Peyer's patch (tissue), 4 donors: ENCODE measurements at regions not wholly inside any gene's neighbourhood (a gene's known extent, or its start where the extent isn't known, plus 50 kb on each side); places are given as distances from the start of the nearest gene placed in this dataset.

Source experiments
- DNase-seq, 3 donors: peaks; one replicate each; pipeline ENCODE4 v3.0.0-alpha.2; 2017 to 2019
- H3K27ac ChIP-seq, 4 donors: fragments of 200-600 bp; sonication (generic); one replicate each; pipeline ENCODE4 v1.5.1; 2016 to 2019
- H3K27me3 ChIP-seq, 2 donors: fragments of 200-600 bp; sonication (generic); one replicate each; pipeline ENCODE4 v1.5.1; 2019
- H3K36me3 ChIP-seq, 3 donors: fragments of 200-600 bp; sonication (generic); one replicate each; pipeline ENCODE4 v1.5.1; 2016 to 2019
- H3K4me1 ChIP-seq, 4 donors: fragments of 200-600 bp; sonication (generic); one replicate each; pipeline ENCODE4 v1.5.1; 2016 to 2019
- H3K4me3 ChIP-seq, 4 donors: fragments of 200-600 bp; sonication (generic); 1 replicate in 3 of 4; 2 replicates in 1 of 4; pipeline ENCODE4 v1.5.1; 2016 to 2019; ENCODE audit warnings: mild to moderate bottlenecking in 1 of 4
- H3K9me3 ChIP-seq, 4 donors: fragments of 200-600 bp; sonication (generic); one replicate each; pipeline ENCODE4 v1.5.1; 2016 to 2019; ENCODE audit warnings: mild to moderate bottlenecking in 1 of 4
- CTCF ChIP-seq, 6 experiments: fragments of 450-650 bp in 4 of 6; fragments of 200-600 bp in 2 of 6; sonication (generic) in 1 of 6; IDR thresholded peaks; one replicate each; pipeline ENCODE4 v1.5.1; 2017 to 2019; ENCODE audit warnings: antibody characterized with exemption in 6 of 6, mild to moderate bottlenecking in 3 of 6, moderate library complexity in 1 of 6
- POLR2A ChIP-seq, 2 donors: fragments of 450-650 bp; IDR thresholded peaks; one replicate each; pipeline ENCODE4 v1.5.1; 2017; ENCODE audit warnings: antibody characterized with exemption in 2 of 2, mild to moderate bottlenecking in 2 of 2, moderate library complexity in 2 of 2

DNA sequence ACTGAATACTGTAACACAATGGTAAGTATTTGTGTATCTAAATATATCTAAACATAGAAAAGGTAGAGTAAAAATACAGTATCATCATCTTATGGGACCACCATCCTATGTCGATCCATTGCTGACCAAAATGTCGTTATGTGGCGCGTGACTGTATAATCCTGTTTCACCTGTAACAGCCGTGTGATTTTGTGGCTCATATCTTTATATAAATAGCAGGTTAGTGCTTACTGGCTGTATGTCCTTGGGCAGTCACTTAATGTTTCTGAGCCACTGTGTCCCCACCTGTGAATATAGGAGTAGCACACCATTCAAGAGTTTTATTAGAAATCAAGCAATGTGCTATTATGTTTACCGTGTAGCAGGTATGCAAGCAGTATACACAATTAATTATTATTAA lies 226.2 kb upstream of the FAT1 start:
- TF ChIP-seq CTCF (IDR thresholded peaks at IDR 0.05) (no peak), POLR2A (IDR thresholded peaks at IDR 0.05) (no peak)
- no peaks in the 10 kb centered on the region for H3K9me3 ChIP-seq
- no peak overlapping the region for H3K4me3 ChIP-seq
- no peak overlapping the region for H3K27ac ChIP-seq
- H3K36me3 ChIP-seq, result no peaks in the 10 kb centered on the region
- DNase-seq, result no peak
- peaks cover 0 to 14% (median 0%) of the 10 kb centered on the region in 4 donors for H3K4me1 ChIP-seq
- no peaks in the 10 kb centered on the region for H3K27me3 ChIP-seq

DNA sequence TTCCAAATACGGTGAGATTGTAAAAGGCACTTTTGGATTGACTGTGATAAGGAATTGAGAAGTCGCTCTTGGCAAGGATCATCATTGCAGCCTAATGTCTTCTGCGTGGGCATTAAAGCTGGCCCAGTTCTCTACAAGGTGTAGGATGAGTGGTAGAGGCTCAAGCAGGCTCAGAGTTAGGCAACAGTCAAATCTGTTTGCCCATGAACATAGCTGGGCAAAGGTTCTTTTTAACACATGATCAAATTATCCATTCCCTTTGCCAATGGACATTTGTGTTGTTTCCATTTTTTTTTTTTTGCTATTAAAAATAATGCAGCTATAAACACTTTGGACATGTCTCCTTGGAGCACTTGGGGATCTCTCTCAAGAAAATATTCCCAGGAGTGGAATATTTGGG lies 229.1 kb upstream of the FAT1 start:
- DNase-seq, result no peak
- Histone ChIP-seq H3K9me3 (no peaks in the 10 kb centered on the region), H3K4me1 (no peaks in the 10 kb centered on the region), H3K27ac (no peak overlapping the region), H3K4me3 (no peak overlapping the region), H3K27me3 (no peaks in the 10 kb centered on the region), H3K36me3 (no peaks in the 10 kb centered on the region)
- TF ChIP-seq POLR2A (IDR thresholded peaks at IDR 0.05) (no peak), CTCF (IDR thresholded peaks at IDR 0.05) (no peak)

GRCh38 chr4:186953599-186954260 lies 230.1 kb upstream of the FAT1 start:
- TF ChIP-seq CTCF (IDR thresholded peaks at IDR 0.05) (no peak), POLR2A (IDR thresholded peaks at IDR 0.05) (no peak)
- no peaks in the 10 kb centered on the region for H3K27me3 ChIP-seq
- H3K4me3 ChIP-seq, result no peak overlapping the region
- H3K9me3 ChIP-seq, result no peaks in the 10 kb centered on the region
- no peaks in the 10 kb centered on the region for H3K4me1 ChIP-seq
- H3K36me3 ChIP-seq, result no peaks in the 10 kb centered on the region
- H3K27ac ChIP-seq, result no peak overlapping the region
- DNase-seq, result no peak

DNA sequence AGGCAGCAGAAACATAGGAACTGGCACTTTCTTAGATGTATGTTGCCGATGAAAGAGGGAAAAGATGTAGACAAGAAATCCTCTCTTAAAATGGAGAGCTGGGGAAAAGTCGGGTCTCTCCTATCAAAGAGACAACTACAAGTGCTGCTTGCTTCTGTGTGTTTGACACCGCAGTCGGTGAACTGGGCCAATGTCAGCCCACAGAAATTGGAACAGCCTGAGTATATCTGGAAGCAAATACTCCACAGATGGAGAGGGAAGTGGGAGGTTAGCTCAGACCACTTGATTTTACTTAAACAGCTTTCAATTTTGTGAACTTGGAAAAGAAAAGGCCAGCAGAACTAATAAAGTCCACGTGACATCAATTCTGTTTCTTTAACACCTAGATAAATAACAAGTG lies 230.9 kb upstream of the FAT1 start:
- H3K27me3 ChIP-seq, result no peaks in the 10 kb centered on the region
- no peak overlapping the region for H3K27ac ChIP-seq
- no peaks in the 10 kb centered on the region for H3K36me3 ChIP-seq
- no peak for TF ChIP-seq CTCF (IDR thresholded peaks at IDR 0.05)
- no peak for TF ChIP-seq POLR2A (IDR thresholded peaks at IDR 0.05)
- H3K9me3 ChIP-seq, result no peaks in the 10 kb centered on the region
- no peak overlapping the region for H3K4me3 ChIP-seq
- H3K4me1 ChIP-seq, result no peaks in the 10 kb centered on the region
- no peak for DNase-seq

DNA sequence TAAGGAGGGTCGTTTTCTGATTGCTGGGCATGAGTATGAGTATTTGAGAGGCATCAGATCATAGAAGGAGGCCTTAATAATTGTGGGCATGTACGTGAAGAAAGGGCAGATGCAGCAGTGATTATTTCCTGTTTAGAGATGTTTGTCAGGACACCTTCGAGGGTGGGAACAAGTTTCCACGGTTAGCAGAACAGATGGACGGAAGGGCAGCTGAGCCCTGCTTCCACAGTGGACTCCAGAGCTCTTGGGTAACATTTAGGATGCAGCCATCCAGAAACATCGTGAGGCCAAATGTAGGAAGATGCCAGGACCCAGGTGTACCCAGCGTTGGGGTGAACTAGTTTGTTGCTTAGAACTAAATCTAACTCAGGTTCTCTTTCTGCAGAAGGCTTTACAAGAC lies 231.3 kb upstream of the FAT1 start:
- no peaks in the 10 kb centered on the region for H3K9me3 ChIP-seq
- TF ChIP-seq CTCF (IDR thresholded peaks at IDR 0.05) (no peak), POLR2A (IDR thresholded peaks at IDR 0.05) (no peak)
- H3K4me1 ChIP-seq, result no peaks in the 10 kb centered on the region
- DNase-seq, result no peak
- no peaks in the 10 kb centered on the region for H3K36me3 ChIP-seq
- H3K27ac ChIP-seq, result no peak overlapping the region
- no peak overlapping the region for H3K4me3 ChIP-seq
- no peaks in the 10 kb centered on the region for H3K27me3 ChIP-seq
